HG03432 (cell line): ENCODE measurements at regions not wholly inside any gene's neighbourhood (a gene's known extent, or its start where the extent isn't known, plus 50 kb on each side); places are given as distances from the start of the nearest gene placed in this dataset.
A peak's percentile ranks its signal among the peaks of the same experiment; 100 is the strongest.
"Not testable (repeated sequence)": the region's sequence is repeated elsewhere in the genome, so short reads cannot be mapped to it uniquely, and the experiment has no call there.

Source experiments
- ATAC-seq: cut with Tn5 transposase; IDR thresholded peaks from one replicate; pipeline ENCODE4 v1.9.1; 2021; ENCODE audit warnings: mild to moderate bottlenecking, moderate library complexity; ENCODE audit not compliant: unreplicated experiment

GRCh38 chr9:16052757-16053530, 500.1 kb downstream of the CCDC171 start:
- no peak for ATAC-seq

DNA sequence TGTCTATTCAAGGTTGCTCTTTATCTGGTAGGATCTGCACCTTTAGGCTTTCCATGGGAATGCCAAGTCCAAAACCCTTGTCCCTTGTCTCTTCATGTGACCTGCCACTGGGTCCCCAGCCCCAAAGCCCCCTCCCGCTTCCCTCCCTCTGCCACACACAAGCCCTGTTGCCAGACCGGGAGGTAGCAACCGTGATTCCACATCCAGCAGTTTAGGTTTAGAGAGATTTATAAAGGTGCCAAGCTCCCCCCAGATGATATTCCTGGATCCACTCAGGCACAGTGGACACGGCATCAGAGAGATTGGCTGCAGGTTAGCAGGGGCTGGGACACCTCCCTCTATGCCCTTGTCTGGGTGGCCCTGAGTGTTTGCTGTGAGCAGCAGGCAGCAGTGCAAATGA, 504.7 kb downstream of the CCDC171 start:
- ATAC-seq: no peak

DNA sequence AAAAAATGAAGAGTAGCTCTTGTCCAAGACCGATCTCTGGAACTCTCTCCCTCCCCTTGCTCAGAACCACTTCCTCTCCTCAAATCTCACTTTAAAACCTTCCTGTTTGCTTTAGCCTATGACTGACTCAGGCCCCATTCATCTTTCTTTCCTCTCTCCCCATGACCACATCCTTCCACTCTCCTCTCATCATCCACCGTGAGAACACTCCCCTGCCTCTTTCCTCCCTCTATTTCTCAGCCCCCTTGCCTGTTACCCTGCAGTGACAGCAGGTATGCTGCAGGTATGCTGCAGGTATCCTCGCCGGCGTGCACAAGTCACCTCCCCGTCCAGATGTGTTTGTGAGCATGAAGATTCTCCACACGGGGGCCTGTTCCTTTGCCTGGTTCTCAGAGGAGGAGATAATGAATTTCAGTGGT, 505.3 kb downstream of the CCDC171 start:
- peak; percentile 58 for ATAC-seq

DNA sequence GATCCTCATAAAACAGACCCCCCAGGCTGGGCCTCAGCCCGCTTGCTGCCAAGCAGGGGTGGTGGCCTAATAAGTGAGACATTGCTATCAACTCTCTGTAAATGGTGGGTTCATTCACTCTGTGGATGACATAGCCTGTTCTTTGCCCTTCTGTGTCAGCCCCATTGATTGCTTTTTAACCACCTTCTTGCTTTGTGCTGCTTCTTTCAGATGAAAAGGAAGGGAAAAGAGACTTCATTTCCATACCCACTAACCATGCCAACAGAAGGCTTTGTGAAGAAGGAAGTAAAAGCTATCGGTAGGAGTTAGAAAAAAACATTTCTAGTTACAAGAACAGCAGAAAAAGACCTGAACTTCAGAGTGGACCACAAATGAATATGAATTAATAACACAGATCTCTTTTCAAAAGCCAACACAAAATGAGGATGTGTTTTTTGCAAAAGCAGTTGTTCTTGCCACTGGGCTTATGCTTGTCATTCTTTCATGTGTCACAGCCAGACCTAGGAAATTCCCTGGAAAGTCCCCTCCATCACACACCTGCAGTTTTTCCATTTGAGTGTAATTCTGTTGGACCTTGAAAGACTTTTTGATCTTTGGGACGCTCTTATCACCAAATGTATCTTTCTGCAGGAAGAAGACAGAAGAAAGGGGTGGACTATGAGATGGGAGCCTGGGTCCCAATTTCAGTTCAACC, 507.7 kb downstream of the CCDC171 start:
- peak; percentile 49 for ATAC-seq

- no peak for ATAC-seq
These were observed 509.8 kb downstream of the CCDC171 start for GRCh38 chr9:16062542-16063240.

GRCh38 chr9:16063241-16063591, 510.4 kb downstream of the CCDC171 start:
- no peak for ATAC-seq

DNA sequence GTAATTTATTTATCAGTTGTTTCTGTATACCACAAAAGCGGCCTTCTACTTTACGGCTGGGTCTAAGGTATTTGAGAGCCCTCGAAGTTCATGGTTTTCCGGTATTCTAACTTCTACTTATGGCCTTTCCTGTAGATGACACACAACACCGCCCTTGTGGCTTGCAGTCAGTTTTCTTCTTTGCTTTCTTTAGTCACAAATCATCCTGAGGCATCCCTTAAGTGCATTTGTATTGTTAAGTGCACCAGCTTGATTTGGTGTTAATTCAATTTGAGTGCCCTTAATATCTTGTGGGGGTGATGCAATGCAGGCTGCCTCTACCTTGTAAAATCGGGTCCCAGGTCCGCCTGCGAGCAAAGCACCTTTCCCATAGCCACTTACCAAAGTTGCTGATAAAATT, 511.9 kb downstream of the CCDC171 start:
- ATAC-seq: no peak

- ATAC-seq: not testable (repeated sequence)
These were observed 513.4 kb downstream of the CCDC171 start for GRCh38 chr9:16066201-16066600.

DNA sequence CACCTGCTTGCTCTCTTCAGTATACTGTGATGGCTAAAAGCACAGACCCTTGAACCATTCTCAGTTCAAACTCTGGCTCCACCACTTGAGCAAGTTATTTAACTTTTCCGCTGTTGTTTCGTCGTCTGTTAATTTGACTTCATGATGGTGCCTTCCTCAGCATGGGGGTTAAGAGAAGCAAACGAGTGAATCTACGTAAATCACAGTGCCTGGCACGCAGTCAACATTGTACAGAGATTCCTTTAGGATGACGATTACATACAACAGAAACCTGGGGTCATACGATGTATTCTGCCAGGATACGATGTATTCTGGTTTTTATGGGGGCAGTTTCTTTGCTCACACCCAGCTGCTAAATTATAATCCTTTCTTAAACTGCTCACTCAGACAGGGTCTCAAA, 515.6 kb downstream of the CCDC171 start:
- ATAC-seq: no peak

GRCh38 chr9:16069249-16069648, 516.4 kb downstream of the CCDC171 start:
- no peak for ATAC-seq

DNA sequence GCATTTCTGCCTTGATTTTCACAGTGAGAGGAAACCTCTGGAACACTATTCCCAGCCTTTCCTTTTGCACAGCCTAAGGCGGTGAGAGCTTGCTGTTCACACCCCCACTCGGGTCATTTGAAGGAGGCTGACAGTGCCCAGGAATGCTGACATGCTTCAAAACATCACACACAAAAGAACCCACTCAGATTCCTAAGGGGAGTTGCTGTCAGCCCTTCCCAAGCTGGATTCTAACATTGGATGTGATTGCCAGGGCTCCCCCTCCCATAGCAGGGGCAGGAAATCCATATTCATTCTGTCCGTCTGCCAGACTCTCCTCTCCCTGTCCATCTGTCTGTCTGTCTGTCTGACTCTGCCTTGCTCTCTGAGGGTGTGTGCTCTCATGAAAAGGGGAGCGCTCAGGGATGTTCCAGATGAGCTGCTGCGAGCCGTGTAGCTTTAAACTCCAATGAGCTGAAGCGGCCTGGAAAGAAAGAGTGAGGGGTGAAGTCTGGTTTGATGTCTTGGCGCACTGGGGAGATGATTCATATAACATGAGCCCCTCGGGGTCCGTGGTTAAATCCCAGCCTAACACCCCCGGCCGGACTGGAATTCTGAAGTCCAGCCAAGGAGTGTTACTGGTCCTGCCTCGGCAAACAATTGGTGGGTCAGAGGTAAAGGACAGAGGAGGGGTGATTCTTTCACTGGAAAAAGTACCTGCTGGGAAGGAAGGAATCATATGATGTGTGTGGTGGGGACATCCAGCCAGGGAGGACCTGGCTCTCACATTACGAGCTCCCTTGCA, 517.0 kb downstream of the CCDC171 start:
- no peak for ATAC-seq

DNA sequence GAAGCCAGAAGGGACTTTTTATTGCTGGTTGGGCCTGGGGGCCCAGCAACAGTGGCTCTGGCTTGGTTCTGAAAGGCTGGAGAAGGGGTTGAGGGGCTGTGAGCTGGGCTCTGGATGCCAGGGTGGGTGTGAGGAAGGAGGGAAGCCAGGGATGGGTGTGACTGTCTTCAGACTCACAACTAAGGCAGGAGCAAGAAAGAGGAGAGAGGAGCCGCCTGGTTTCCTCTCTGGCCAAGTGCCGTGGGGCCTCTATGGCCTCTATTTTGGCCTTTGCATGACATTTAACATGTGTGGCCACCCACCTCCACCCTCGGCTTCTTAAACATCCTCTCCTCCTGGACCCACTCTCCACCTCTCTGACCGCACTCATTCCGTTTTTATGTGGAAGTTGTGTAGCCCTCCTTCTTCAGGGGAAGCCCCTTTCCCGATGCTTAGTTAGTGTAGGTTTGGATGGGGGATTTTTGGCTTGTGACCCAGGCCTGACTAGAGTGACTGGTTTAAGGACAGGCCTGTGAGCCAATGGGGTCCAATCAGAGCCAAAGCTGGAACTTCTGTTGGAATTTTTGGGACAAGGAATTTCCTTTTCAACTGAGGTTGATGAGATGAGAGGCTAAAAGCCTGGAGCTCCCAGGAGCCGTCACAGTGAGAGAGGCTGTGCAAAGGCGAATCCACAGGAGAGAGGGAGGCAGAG, 517.8 kb downstream of the CCDC171 start:
- no peak for ATAC-seq

- no peak for ATAC-seq
These were observed 518.6 kb downstream of the CCDC171 start for GRCh38 chr9:16071400-16071799.

GRCh38 chr9:16074963-16075362, 522.1 kb downstream of the CCDC171 start:
- ATAC-seq: no peak

- ATAC-seq: no peak
These were observed 522.9 kb downstream of the CCDC171 start for GRCh38 chr9:16075696-16076095.

DNA sequence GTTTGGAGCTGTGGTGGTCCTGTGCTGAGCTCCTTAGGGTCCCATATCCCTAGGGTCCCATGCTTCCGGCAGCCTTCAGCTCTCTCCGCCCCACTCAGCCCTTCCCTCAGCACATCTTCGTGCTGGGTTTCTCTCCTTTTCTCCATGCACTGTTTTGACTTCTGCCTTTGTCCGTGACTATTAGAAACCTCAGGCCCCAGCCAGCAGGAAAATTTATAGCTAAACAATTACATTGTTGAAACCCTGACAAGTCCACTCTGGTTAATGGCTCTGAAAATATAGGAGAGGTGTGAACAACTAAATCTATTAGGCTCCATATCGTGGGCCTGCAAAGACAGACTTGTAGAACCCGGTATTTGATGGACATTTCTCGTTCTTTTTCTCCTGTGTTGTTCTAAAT, 523.7 kb downstream of the CCDC171 start:
- ATAC-seq: no peak

GRCh38 chr9:16082796-16083195, 530.0 kb downstream of the CCDC171 start:
- ATAC-seq: no peak

DNA sequence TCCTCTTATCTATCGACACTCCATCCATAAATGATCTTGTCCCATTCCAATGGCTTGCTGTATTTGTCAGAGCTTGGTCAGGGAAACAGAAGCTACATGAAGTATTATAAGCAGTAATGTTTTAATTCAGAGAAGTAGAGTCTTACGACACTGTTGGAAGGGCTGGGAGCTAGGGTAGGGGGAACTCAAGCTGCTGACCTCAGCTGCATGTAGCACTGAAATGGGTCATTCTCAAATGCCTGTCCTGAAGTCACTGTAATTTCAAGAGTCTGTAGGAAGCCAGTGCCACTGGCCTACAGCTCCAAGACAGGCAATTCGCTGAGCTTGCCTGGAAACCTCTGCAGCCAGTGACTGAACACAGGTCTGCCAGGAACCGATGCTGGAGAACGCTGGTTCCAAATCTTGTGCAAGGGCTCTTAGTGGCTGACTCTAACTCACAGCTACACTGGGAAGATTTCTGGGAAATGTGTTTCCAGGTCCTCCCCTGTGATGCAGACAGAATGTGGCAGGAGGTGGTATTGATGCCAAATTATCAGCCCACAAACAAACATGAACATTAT, 532.4 kb downstream of the CCDC171 start:
- ATAC-seq: no peak

- ATAC-seq: no peak
These were observed 538.2 kb downstream of the CCDC171 start for GRCh38 chr9:16090907-16091629.
